Sigmoid colon (tissue), 4 donors: ENCODE measurements at regions not wholly inside any gene's neighbourhood (a gene's known extent, or its start where the extent isn't known, plus 50 kb on each side); places are given as distances from the start of the nearest gene placed in this dataset.

Source experiments
- EP300 ChIP-seq, 4 donors: sonication (generic); formaldehyde crosslinking; IDR thresholded peaks; one replicate each; pipeline ENCODE4 v1.6.1; 2017; ENCODE audit warnings: antibody characterized with exemption in 4 of 4
- POLR2A ChIP-seq, 2 donors: fragments of 450-650 bp; IDR thresholded peaks; one replicate each; pipeline ENCODE4 v1.6.1; 2016; ENCODE audit warnings: antibody characterized with exemption in 2 of 2, mild to moderate bottlenecking in 2 of 2, moderate library complexity in 2 of 2
- TF ChIP-seq, protein P1 (sequence below), 4 experiments: fragments of 450-650 bp in 3 of 4; fragments of 200-600 bp in 1 of 4; IDR thresholded peaks; one replicate each; pipeline ENCODE4 v1.5.1; 2016 to 2019; ENCODE audit warnings: antibody characterized with exemption in 4 of 4, mild to moderate bottlenecking in 3 of 4, moderate library complexity in 2 of 4

DNA sequence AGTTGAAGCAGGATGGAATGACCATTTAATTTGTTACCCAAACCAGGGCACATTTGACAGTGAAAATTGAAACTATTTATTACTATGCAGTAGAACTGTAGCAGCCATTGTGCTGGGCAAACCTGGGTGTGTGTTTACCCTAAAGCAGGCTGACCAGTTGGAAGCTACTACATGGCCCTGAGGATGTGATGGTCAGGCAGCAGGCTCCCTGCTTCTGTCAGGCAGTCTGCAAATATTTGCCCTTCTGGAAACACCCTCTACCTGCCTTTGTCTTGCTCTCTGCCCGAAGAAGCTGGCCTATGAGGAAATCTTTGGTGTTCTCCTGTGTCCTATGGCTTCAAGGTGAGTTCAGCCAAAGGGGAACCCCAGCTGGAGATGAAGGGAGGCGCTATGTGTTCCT, 600.1 kb upstream of the KIRREL3 start:
- TF ChIP-seq, protein P1, sequence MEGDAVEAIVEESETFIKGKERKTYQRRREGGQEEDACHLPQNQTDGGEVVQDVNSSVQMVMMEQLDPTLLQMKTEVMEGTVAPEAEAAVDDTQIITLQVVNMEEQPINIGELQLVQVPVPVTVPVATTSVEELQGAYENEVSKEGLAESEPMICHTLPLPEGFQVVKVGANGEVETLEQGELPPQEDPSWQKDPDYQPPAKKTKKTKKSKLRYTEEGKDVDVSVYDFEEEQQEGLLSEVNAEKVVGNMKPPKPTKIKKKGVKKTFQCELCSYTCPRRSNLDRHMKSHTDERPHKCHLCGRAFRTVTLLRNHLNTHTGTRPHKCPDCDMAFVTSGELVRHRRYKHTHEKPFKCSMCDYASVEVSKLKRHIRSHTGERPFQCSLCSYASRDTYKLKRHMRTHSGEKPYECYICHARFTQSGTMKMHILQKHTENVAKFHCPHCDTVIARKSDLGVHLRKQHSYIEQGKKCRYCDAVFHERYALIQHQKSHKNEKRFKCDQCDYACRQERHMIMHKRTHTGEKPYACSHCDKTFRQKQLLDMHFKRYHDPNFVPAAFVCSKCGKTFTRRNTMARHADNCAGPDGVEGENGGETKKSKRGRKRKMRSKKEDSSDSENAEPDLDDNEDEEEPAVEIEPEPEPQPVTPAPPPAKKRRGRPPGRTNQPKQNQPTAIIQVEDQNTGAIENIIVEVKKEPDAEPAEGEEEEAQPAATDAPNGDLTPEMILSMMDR (IDR thresholded peaks at IDR 0.05): no peak
- TF ChIP-seq POLR2A (IDR thresholded peaks at IDR 0.05): no peak
- TF ChIP-seq EP300 (IDR thresholded peaks at IDR 0.05): no peak
